Activated B cell treated with CpG ODN at 0.5 μM for 24 hours (primary cell): ENCODE measurements at regions not wholly inside any gene's neighbourhood (a gene's known extent, or its start where the extent isn't known, plus 50 kb on each side); places are given as distances from the start of the nearest gene placed in this dataset.

Experiments used
- ATAC-seq: fragments of 200-7000 bp; cut with Tn5 transposase; one replicate; pipeline ENCODE4 v1.10.0; 2021; ENCODE audit warnings: low read depth, mild to moderate bottlenecking, moderate library complexity
- CTCF ChIA-PET: fragments of 350-600 bp; sonication (Branson Sonifier 250); formaldehyde crosslinking; loops from one replicate; lab custom pipeline; 2021; ENCODE audit warnings: antibody characterized with exemption; lab: Charles Lee
- POLR2A ChIA-PET: fragments of 350-600 bp; sonication (Branson Sonifier 250); formaldehyde crosslinking; loops from one replicate; lab custom pipeline; 2021; ENCODE audit warnings: antibody characterized with exemption; lab: Charles Lee
- DNase-seq: peaks from one replicate; pipeline ENCODE4 v3.0.0; 2022
- H3K27ac Mint-ChIP-seq: one replicate; pipeline ENCODE4 v1.8.0; 2020; ENCODE audit warnings: mixed read lengths
- H3K27me3 Mint-ChIP-seq: one replicate; pipeline ENCODE4 v1.8.0; 2021; ENCODE audit warnings: mixed read lengths
- H3K36me3 Mint-ChIP-seq: one replicate; pipeline ENCODE4 v1.8.0; 2021; ENCODE audit warnings: low read depth, mixed read lengths
- H3K4me1 Mint-ChIP-seq: one replicate; pipeline ENCODE4 v1.8.0; 2021; ENCODE audit warnings: mixed read lengths
- H3K4me3 Mint-ChIP-seq: one replicate; pipeline ENCODE4 v1.8.0; 2020; ENCODE audit warnings: mild to moderate bottlenecking, mixed read lengths
- H3K9me3 Mint-ChIP-seq: one replicate; pipeline ENCODE4 v1.8.0; 2020; ENCODE audit warnings: mixed read lengths
- CTCF ChIP-seq: fragments of 200-600 bp; IDR thresholded peaks from one replicate; pipeline ENCODE4 v1.8.0; 2022; ENCODE audit warnings: antibody characterized with exemption, mild to moderate bottlenecking
- intact Hi-C: fragments of 100-400 bp; cut with micrococcal nuclease; formaldehyde crosslinking; loops from one replicate; pipeline ENCODE4 v1.15.1; 2024

GRCh38 chrX:43560247-43560946 is 95.7 kb upstream of the MAOA start:
- intact Hi-C loops = no loop called here
- no peak for ATAC-seq
- Mint-ChIP-seq H3K27ac (no peak overlapping the region), H3K4me1 (peaks cover 10% of the 10 kb centered on the region), H3K27me3 (no peaks in the 10 kb centered on the region), H3K9me3 (peaks cover 3% of the 10 kb centered on the region), H3K36me3 (no peaks in the 10 kb centered on the region), H3K4me3 (no peak overlapping the region)
- TF ChIP-seq CTCF = no peak
- no peak for DNase-seq
- POLR2A ChIA-PET = no interaction called here
- CTCF ChIA-PET = interaction anchor here (1.3 to 2.1 kb wide), 2 partner anchors 187 to 1779 kb away, joined by 3 to 6 read pairs; no protein-coding TSS in a partner anchor

GRCh38 chrX:43562372-43562771 is 93.7 kb upstream of the MAOA start:
- Mint-ChIP-seq H3K27me3 (no peaks in the 10 kb centered on the region), H3K27ac (no peak overlapping the region), H3K9me3 (no peaks in the 10 kb centered on the region), H3K4me3 (no peak overlapping the region), H3K36me3 (no peaks in the 10 kb centered on the region), H3K4me1 (peaks cover 2% of the 10 kb centered on the region)
- ChIA-PET CTCF (no interaction called here), POLR2A (no interaction called here)
- ATAC-seq = no peak
- DNase-seq = no peak
- TF ChIP-seq CTCF = no peak
- intact Hi-C loops = no loop called here

GRCh38 chrX:43564953-43565352 is 91.1 kb upstream of the MAOA start:
- Mint-ChIP-seq H3K9me3 (no peaks in the 10 kb centered on the region), H3K4me1 (no peaks in the 10 kb centered on the region), H3K27me3 (peaks cover 3% of the 10 kb centered on the region), H3K36me3 (no peaks in the 10 kb centered on the region), H3K27ac (no peak overlapping the region), H3K4me3 (no peak overlapping the region)
- no peak for TF ChIP-seq CTCF
- DNase-seq (no peak), ATAC-seq (no peak)
- ChIA-PET POLR2A (no interaction called here), CTCF (interaction anchor here (0.6 kb wide), 1 partner anchor 185 kb away, joined by 3 read pairs; no protein-coding TSS in a partner anchor)
- intact Hi-C loops = no loop called here

GRCh38 chrX:43566170-43566569 is 89.9 kb upstream of the MAOA start:
- no peaks in the 10 kb centered on the region for H3K36me3 Mint-ChIP-seq
- DNase-seq (no peak), ATAC-seq (no peak)
- POLR2A ChIA-PET = no interaction called here
- no peak overlapping the region for H3K27ac Mint-ChIP-seq
- no peaks in the 10 kb centered on the region for H3K4me1 Mint-ChIP-seq
- TF ChIP-seq CTCF = no peak
- no peak overlapping the region for H3K4me3 Mint-ChIP-seq
- H3K9me3 Mint-ChIP-seq = no peaks in the 10 kb centered on the region
- CTCF ChIA-PET = no interaction called here
- peaks cover 3% of the 10 kb centered on the region for H3K27me3 Mint-ChIP-seq
- intact Hi-C loops = no loop called here

- ATAC-seq (no peak), DNase-seq (no peak)
- ChIA-PET CTCF (no interaction called here), POLR2A (interaction anchor here (1.0 kb wide), 1 partner anchor 1776 kb away, joined by 3 read pairs; no protein-coding TSS in a partner anchor)
- no peaks in the 10 kb centered on the region for H3K4me1 Mint-ChIP-seq
- no peak overlapping the region for H3K4me3 Mint-ChIP-seq
- H3K27me3 Mint-ChIP-seq = peaks cover 3% of the 10 kb centered on the region
- TF ChIP-seq CTCF = no peak
- H3K9me3 Mint-ChIP-seq = no peaks in the 10 kb centered on the region
- intact Hi-C loops = no loop called here
- H3K27ac Mint-ChIP-seq = no peak overlapping the region
- no peaks in the 10 kb centered on the region for H3K36me3 Mint-ChIP-seq
Measured at GRCh38 chrX:43573441-43574015, 82.6 kb upstream of the MAOA start.
